ACHN (cell line): ENCODE measurements at regions not wholly inside any gene's neighbourhood (a gene's known extent, or its start where the extent isn't known, plus 50 kb on each side); places are given as distances from the start of the nearest gene placed in this dataset.
"Not testable (repeated sequence)": the region's sequence is repeated elsewhere in the genome, so short reads cannot be mapped to it uniquely, and the experiment has no call there.

Experiments
- DNase-seq: peaks from one replicate; pipeline ENCODE4 v3.0.0-alpha.2; 2015
- in situ Hi-C: cut with HindIII; loops from 2 replicates; pipeline ENCODE4 v1.10.0; 2017; ENCODE audit warnings: low sequenced_read_pairs, low pct_ligation_motif_present, low pct_unique_long_range_greater_than_20kb

GRCh38 chr1:218494449-218494852 lies 149.3 kb downstream of the TGFB2 start:
- in situ Hi-C loops: loop anchor here (25.0 kb wide), 1 partner anchor 168 kb away; no protein-coding TSS in a partner anchor
- DNase-seq: no peak

GRCh38 chr1:218495931-218496330 lies 150.8 kb downstream of the TGFB2 start:
- in situ Hi-C loops: loop anchor here (25.0 kb wide), 1 partner anchor 166 kb away; no protein-coding TSS in a partner anchor
- DNase-seq: no peak

- peak; percentile 99 for DNase-seq
- in situ Hi-C loops: loop anchor here (25.0 kb wide), 1 partner anchor 166 kb away; no protein-coding TSS in a partner anchor
Measured at GRCh38 chr1:218496561-218496960, 151.4 kb downstream of the TGFB2 start.

GRCh38 chr1:218498056-218498938 lies 153.2 kb downstream of the TGFB2 start:
- in situ Hi-C loops: loop anchor here (25.0 kb wide), 1 partner anchor 164 kb away; no protein-coding TSS in a partner anchor

GRCh38 chr1:218499011-218499691 lies 154.0 kb downstream of the TGFB2 start:
- peak; percentile 78 for DNase-seq

More at GRCh38 chr1:218498056-218498938, 153.2 kb downstream of the TGFB2 start:
- DNase-seq: peak; percentile 80

GRCh38 chr1:218499911-218500310 lies 154.8 kb downstream of the TGFB2 start:
- in situ Hi-C loops: loop anchor here (25.0 kb wide), 1 partner anchor 162 kb away; no protein-coding TSS in a partner anchor
- no peak for DNase-seq

More at GRCh38 chr1:218499011-218499691, 154.0 kb downstream of the TGFB2 start:
- in situ Hi-C loops: loop anchor here (25.0 kb wide), 1 partner anchor 163 kb away; no protein-coding TSS in a partner anchor

GRCh38 chr1:218501161-218501560 lies 156.0 kb downstream of the TGFB2 start:
- no peak for DNase-seq

GRCh38 chr1:218502383-218502782 lies 157.2 kb downstream of the TGFB2 start:
- DNase-seq: no peak
- in situ Hi-C loops: no loop called here

More at GRCh38 chr1:218501161-218501560, 156.0 kb downstream of the TGFB2 start:
- in situ Hi-C loops: no loop called here

- DNase-seq: no peak
- in situ Hi-C loops: no loop called here
Measured at GRCh38 chr1:218503102-218503501, 158.0 kb downstream of the TGFB2 start.

- DNase-seq: peak; percentile 41
- in situ Hi-C loops: no loop called here
Measured at GRCh38 chr1:218507355-218508002, 162.3 kb downstream of the TGFB2 start.

GRCh38 chr1:218510153-218510772 lies 165.1 kb downstream of the TGFB2 start:
- DNase-seq: no peak
- in situ Hi-C loops: no loop called here

- in situ Hi-C loops: no loop called here
- no peak for DNase-seq
Measured at GRCh38 chr1:218513328-218513727, 168.2 kb downstream of the TGFB2 start.

GRCh38 chr1:218514689-218515088 lies 169.6 kb downstream of the TGFB2 start:
- in situ Hi-C loops: no loop called here
- no peak for DNase-seq

- no peak for DNase-seq
- in situ Hi-C loops: no loop called here
Measured at GRCh38 chr1:218516526-218516925, 171.4 kb downstream of the TGFB2 start.

GRCh38 chr1:218517459-218517858 lies 172.3 kb downstream of the TGFB2 start:
- no peak for DNase-seq
- in situ Hi-C loops: no loop called here

GRCh38 chr1:218518216-218518740 lies 173.1 kb downstream of the TGFB2 start:
- in situ Hi-C loops: no loop called here
- no peak for DNase-seq

- in situ Hi-C loops: not testable (repeated sequence)
Measured at GRCh38 chr1:218520646-218521045, 175.5 kb downstream of the TGFB2 start.

More at GRCh38 chr1:218520646-218521045, 175.5 kb downstream of the TGFB2 start:
- not testable (repeated sequence) for DNase-seq
